ENCODE measurements at regions not wholly inside any gene's neighbourhood (a gene's known extent, or its start where the extent isn't known, plus 50 kb on each side); places are given as distances from the start of the nearest gene placed in this dataset.

- TF ChIP-seq POLR2A (IDR thresholded peaks at IDR 0.05) (no peak), CTCF (IDR thresholded peaks at IDR 0.05) (no peak)
- intact Hi-C loops (cut with DNase I): loop anchor here in 1 of 2 donors (10.0 kb wide), 1 partner anchor 124 kb away; no protein-coding TSS in a partner anchor
Observed at GRCh38 chr2:57370882-57371585, 675.6 kb upstream of the VRK2 start.

GRCh38 chr2:57372237-57372984, 674.2 kb upstream of the VRK2 start:
- intact Hi-C loops (cut with DNase I): loop anchor here in 1 of 2 donors (10.0 kb wide), 1 partner anchor 122 kb away; no protein-coding TSS in a partner anchor
- TF ChIP-seq CTCF (IDR thresholded peaks at IDR 0.05): no peak
- TF ChIP-seq POLR2A (IDR thresholded peaks at IDR 0.05): no peak
- H3K4me3 ChIP-seq: no peak overlapping the region
- H3K9me3 ChIP-seq (replicated peaks in 1 of 3): no peaks in the 10 kb centered on the region
- H3K36me3 ChIP-seq (replicated peaks in 1 of 2): no peaks in the 10 kb centered on the region
- 68 to 80% (median 79%) methylated on average over 2 of the region's 2 CpGs for WGBS, 4 donors
- no peaks in the 10 kb centered on the region for H3K4me1 ChIP-seq (replicated peaks in 1 of 2)
- no peak for DNase-seq
- H3K27ac ChIP-seq: no peak overlapping the region
- no peaks in the 10 kb centered on the region for H3K27me3 ChIP-seq

More at GRCh38 chr2:57370882-57371585, 675.6 kb upstream of the VRK2 start:
- 30 to 46% (median 40%) methylated on average over 3 of the region's 3 CpGs for WGBS, 4 donors
- H3K27me3 ChIP-seq: no peaks in the 10 kb centered on the region
- H3K4me3 ChIP-seq: no peak overlapping the region
- H3K27ac ChIP-seq: no peak overlapping the region
- peak in 5 of 7 donors; percentile 8 to 32 (median 28) for DNase-seq
- H3K4me1 ChIP-seq (replicated peaks in 1 of 2): no peaks in the 10 kb centered on the region
- H3K9me3 ChIP-seq (replicated peaks in 1 of 3): no peaks in the 10 kb centered on the region
- H3K36me3 ChIP-seq (replicated peaks in 1 of 2): no peaks in the 10 kb centered on the region

- WGBS, 4 donors: 78 to 88% (median 79%) methylated on average over 3 of the region's 3 CpGs
- H3K27me3 ChIP-seq: no peaks in the 10 kb centered on the region
- H3K4me1 ChIP-seq (replicated peaks in 1 of 2): no peaks in the 10 kb centered on the region
- H3K36me3 ChIP-seq (replicated peaks in 1 of 2): no peaks in the 10 kb centered on the region
- no peaks in the 10 kb centered on the region for H3K9me3 ChIP-seq (replicated peaks in 1 of 3)
- H3K27ac ChIP-seq: no peak overlapping the region
- TF ChIP-seq CTCF (IDR thresholded peaks at IDR 0.05) (no peak), POLR2A (IDR thresholded peaks at IDR 0.05) (no peak)
- intact Hi-C loops (cut with DNase I): loop anchor here in 1 of 2 donors (10.0 kb wide), 1 partner anchor 121 kb away; no protein-coding TSS in a partner anchor
- no peak for DNase-seq
- H3K4me3 ChIP-seq: no peak overlapping the region
Observed at GRCh38 chr2:57373530-57373929, 673.1 kb upstream of the VRK2 start.

- TF ChIP-seq CTCF (IDR thresholded peaks at IDR 0.05): peak in 4 of 6 experiments; percentile 13 to 41 (median 36)
- TF ChIP-seq POLR2A (IDR thresholded peaks at IDR 0.05): no peak
- no peaks in the 10 kb centered on the region for H3K36me3 ChIP-seq (replicated peaks in 1 of 2)
- no peak overlapping the region for H3K4me3 ChIP-seq
- no peaks in the 10 kb centered on the region for H3K9me3 ChIP-seq (replicated peaks in 1 of 3)
- no peaks in the 10 kb centered on the region for H3K27me3 ChIP-seq
- no peak for DNase-seq
- H3K27ac ChIP-seq: no peak overlapping the region
- WGBS, 4 donors: 30 to 69% (median 54%) methylated on average over 1 of the region's 1 CpG
- intact Hi-C loops (cut with DNase I): loop anchor here in 1 of 2 donors (10.0 kb wide), 1 partner anchor 118 kb away; no protein-coding TSS in a partner anchor
- H3K4me1 ChIP-seq (replicated peaks in 1 of 2): no peaks in the 10 kb centered on the region
Observed at GRCh38 chr2:57376985-57377384, 669.6 kb upstream of the VRK2 start.
